OCI-LY1 (cell line): ENCODE measurements at regions not wholly inside any gene's neighbourhood (a gene's known extent, or its start where the extent isn't known, plus 50 kb on each side); places are given as distances from the start of the nearest gene placed in this dataset.

Source experiments
- CTCF ChIP-seq: fragments of 200-600 bp; sonication (generic), shearing (Covaris generic); IDR thresholded peaks from 2 replicates; pipeline ENCODE4 v1.5.1; 2017; ENCODE audit warnings: mild to moderate bottlenecking, antibody characterized with exemption, low read length, moderate library complexity, mixed read lengths
- EZH2 ChIP-seq: fragments of 200-600 bp; sonication (generic), shearing (Covaris generic); IDR thresholded peaks from 2 replicates; pipeline ENCODE4 v1.8.0; 2017; ENCODE audit warnings: borderline replicate concordance, mixed run types, mild to moderate bottlenecking, antibody characterized with exemption, low read length, moderate library complexity, mixed read lengths

GRCh38 chr2:43025709-43026295, 200.6 kb downstream of the ZFP36L2 start:
- TF ChIP-seq CTCF, result no peak
- TF ChIP-seq EZH2, result no peak
